ENCODE measurements at regions not wholly inside any gene's neighbourhood (a gene's known extent, or its start where the extent isn't known, plus 50 kb on each side); places are given as distances from the start of the nearest gene placed in this dataset.

GRCh38 chr21:35508139-35508888 is 459.2 kb upstream of the RUNX1 start:
- H3K27me3 Mint-ChIP-seq: no peaks in the 10 kb centered on the region
- ChIA-PET CTCF (interaction anchor here (0.9 to 1.1 kb wide), 2 partner anchors 762 to 815 kb away, joined by 3 read pairs; no protein-coding TSS in a partner anchor), POLR2A (no interaction called here)
- no peaks in the 10 kb centered on the region for H3K9me3 Mint-ChIP-seq
- peaks cover 37% of the 10 kb centered on the region for H3K4me1 Mint-ChIP-seq (ENCODE audit: low read depth)
- no peaks in the 10 kb centered on the region for H3K36me3 Mint-ChIP-seq (ENCODE audit: low read depth)
- TF ChIP-seq CTCF (IDR thresholded peaks at IDR 0.05): no peak
- H3K27ac Mint-ChIP-seq: no peak overlapping the region
- DNase-seq (peak; percentile 33), ATAC-seq (peak; percentile 12)
- no peak overlapping the region for H3K4me3 Mint-ChIP-seq
- intact Hi-C loops (cut with micrococcal nuclease): no loop called here

- peaks cover 43% of the 10 kb centered on the region for H3K4me1 Mint-ChIP-seq (ENCODE audit: low read depth)
- no peaks in the 10 kb centered on the region for H3K9me3 Mint-ChIP-seq
- ChIA-PET POLR2A (no interaction called here), CTCF (interaction anchor here (0.9 to 1.1 kb wide), 2 partner anchors 761 to 814 kb away, joined by 3 read pairs; no protein-coding TSS in a partner anchor)
- no peaks in the 10 kb centered on the region for H3K27me3 Mint-ChIP-seq
- H3K4me3 Mint-ChIP-seq: no peak overlapping the region
- ATAC-seq (no peak), DNase-seq (no peak)
- no peaks in the 10 kb centered on the region for H3K36me3 Mint-ChIP-seq (ENCODE audit: low read depth)
- intact Hi-C loops (cut with micrococcal nuclease): no loop called here
- H3K27ac Mint-ChIP-seq: no peak overlapping the region
- no peak for TF ChIP-seq CTCF (IDR thresholded peaks at IDR 0.05)
Observed at GRCh38 chr21:35507181-35507759, 458.2 kb upstream of the RUNX1 start.

DNA sequence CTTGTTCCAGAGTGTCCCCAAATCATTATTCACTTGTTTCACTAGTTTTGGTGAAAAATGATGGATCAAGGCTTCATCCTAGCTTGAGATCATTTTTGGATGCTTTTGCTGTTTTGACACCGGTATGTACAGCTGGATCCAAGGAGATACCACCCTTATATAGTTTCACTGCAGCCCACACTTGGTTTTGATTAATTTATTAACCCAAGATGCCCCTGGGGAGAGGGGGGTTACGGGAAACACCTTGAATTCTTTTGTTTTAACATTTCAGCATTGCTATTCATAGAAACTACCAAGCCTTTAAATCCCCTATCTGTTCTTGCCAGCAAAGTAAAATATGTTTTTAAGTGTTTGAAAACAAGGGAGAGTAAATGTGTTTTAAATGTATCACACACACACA is 457.7 kb upstream of the RUNX1 start:
- ChIA-PET CTCF (no interaction called here), POLR2A (no interaction called here)
- no peak for TF ChIP-seq CTCF (IDR thresholded peaks at IDR 0.05)
- Mint-ChIP-seq H3K4me1 (ENCODE audit: low read depth) (peaks cover 41% of the 10 kb centered on the region), H3K27ac (no peak overlapping the region), H3K9me3 (no peaks in the 10 kb centered on the region), H3K36me3 (ENCODE audit: low read depth) (no peaks in the 10 kb centered on the region), H3K4me3 (no peak overlapping the region), H3K27me3 (no peaks in the 10 kb centered on the region)
- intact Hi-C loops (cut with micrococcal nuclease): no loop called here
- ATAC-seq (no peak), DNase-seq (no peak)

- ChIA-PET CTCF (no interaction called here), POLR2A (no interaction called here)
- Mint-ChIP-seq H3K4me1 (ENCODE audit: low read depth) (peaks cover 37% of the 10 kb centered on the region), H3K36me3 (ENCODE audit: low read depth) (no peaks in the 10 kb centered on the region), H3K27ac (no peak overlapping the region), H3K4me3 (no peak overlapping the region), H3K27me3 (no peaks in the 10 kb centered on the region), H3K9me3 (no peaks in the 10 kb centered on the region)
- no peak for TF ChIP-seq CTCF (IDR thresholded peaks at IDR 0.05)
- DNase-seq (no peak), ATAC-seq (no peak)
- intact Hi-C loops (cut with micrococcal nuclease): no loop called here
Observed at GRCh38 chr21:35506352-35506751, 457.2 kb upstream of the RUNX1 start.

- no peaks in the 10 kb centered on the region for H3K27me3 Mint-ChIP-seq
- ChIA-PET CTCF (interaction anchor here (0.6 to 1.6 kb wide), 2 partner anchors 20 to 759 kb away, joined by 3 to 5 read pairs; no protein-coding TSS in a partner anchor), POLR2A (no interaction called here)
- H3K9me3 Mint-ChIP-seq: no peaks in the 10 kb centered on the region
- ATAC-seq (no peak), DNase-seq (no peak)
- intact Hi-C loops (cut with micrococcal nuclease): no loop called here
- peaks cover 25% of the 10 kb centered on the region for H3K4me1 Mint-ChIP-seq (ENCODE audit: low read depth)
- H3K27ac Mint-ChIP-seq: no peak overlapping the region
- no peak for TF ChIP-seq CTCF (IDR thresholded peaks at IDR 0.05)
- no peaks in the 10 kb centered on the region for H3K36me3 Mint-ChIP-seq (ENCODE audit: low read depth)
- H3K4me3 Mint-ChIP-seq: no peak overlapping the region
Observed at GRCh38 chr21:35504951-35505466, 455.9 kb upstream of the RUNX1 start.

Data from activated CD8-positive, alpha-beta T cell treated with anti-CD3 and anti-CD28 coated beads for 36 hours (primary cell).